22Rv1 (cell line): ENCODE measurements at regions not wholly inside any gene's neighbourhood (a gene's known extent, or its start where the extent isn't known, plus 50 kb on each side); places are given as distances from the start of the nearest gene placed in this dataset.

ENCODE experiments used
- CTCF ChIP-seq: fragments of 450-650 bp; IDR thresholded peaks from 2 replicates; pipeline ENCODE4 v1.5.1; 2017; ENCODE audit warnings: mild to moderate bottlenecking
- ZFX ChIP-seq: fragments of 450-650 bp; IDR thresholded peaks from 2 replicates; pipeline ENCODE4 v1.6.1; 2017; ENCODE audit warnings: antibody characterized with exemption, borderline replicate concordance

- TF ChIP-seq CTCF (no peak), ZFX (no peak)
These were observed 159.1 kb upstream of the EOMES start for GRCh38 chr3:27880969-27881892.
